MM.1S (cell line): ENCODE measurements at regions not wholly inside any gene's neighbourhood (a gene's known extent, or its start where the extent isn't known, plus 50 kb on each side); places are given as distances from the start of the nearest gene placed in this dataset.

Source experiments
- DNase-seq: peaks from one replicate; pipeline ENCODE4 v3.0.0-alpha.2; 2015
- H2AFZ ChIP-seq: fragments of 300-600 bp; sonication (generic); 2 replicates; pipeline ENCODE4 v1.6.0; 2016; ENCODE audit warnings: antibody characterized with exemption, low read length
- H3F3A ChIP-seq: fragments of 300-600 bp; sonication (generic); 2 replicates; pipeline ENCODE4 v1.6.1; 2016; ENCODE audit warnings: mild to moderate bottlenecking, antibody characterized with exemption, low read length, moderate library complexity, mixed read lengths; ENCODE audit not compliant: insufficient read depth
- H3K27ac ChIP-seq: fragments of 300-600 bp; sonication (generic); 2 replicates; pipeline ENCODE4 v1.5.1; 2016; ENCODE audit warnings: mild to moderate bottlenecking, low read length
- H3K27me3 ChIP-seq: fragments of 300-600 bp; sonication (generic); replicated peaks from 2 replicates; pipeline ENCODE4 v1.6.0; 2016; ENCODE audit warnings: low read length; ENCODE audit not compliant: insufficient read depth
- H3K36me3 ChIP-seq: fragments of 300-600 bp; sonication (generic); replicated peaks from 2 replicates; pipeline ENCODE4 v1.6.1; 2016; ENCODE audit warnings: mild to moderate bottlenecking, low read length, mixed read lengths; ENCODE audit not compliant: insufficient read depth
- H3K4me1 ChIP-seq: fragments of 300-600 bp; sonication (generic); 2 replicates; pipeline ENCODE4 v1.6.1; 2016; ENCODE audit warnings: low read length, mixed read lengths
- H3K4me2 ChIP-seq: fragments of 300-600 bp; sonication (generic); 2 replicates; pipeline ENCODE4 v1.6.0; 2016; ENCODE audit warnings: low read depth, low read length
- H3K4me3 ChIP-seq: fragments of 300-600 bp; sonication (generic); 2 replicates; pipeline ENCODE4 v1.5.1; 2016; ENCODE audit warnings: low read length, mixed read lengths
- H3K79me2 ChIP-seq: fragments of 300-600 bp; sonication (generic); 2 replicates; pipeline ENCODE4 v1.6.1; 2016; ENCODE audit warnings: mixed run types, low read length, mixed read lengths
- H3K9ac ChIP-seq: fragments of 300-600 bp; sonication (generic); 2 replicates; pipeline ENCODE4 v1.6.1; 2016; ENCODE audit warnings: low read length, mixed read lengths
- H3K9me2 ChIP-seq: fragments of 300-600 bp; sonication (generic); replicated peaks from 2 replicates; pipeline ENCODE4 v1.6.1; 2016; ENCODE audit warnings: mild to moderate bottlenecking, low read length, mixed read lengths; ENCODE audit not compliant: insufficient read depth
- H3K9me3 ChIP-seq: fragments of 300-600 bp; sonication (generic); replicated peaks from 2 replicates; pipeline ENCODE4 v1.6.1; 2016; ENCODE audit warnings: mild to moderate bottlenecking, low read length, mixed read lengths; ENCODE audit not compliant: insufficient read depth
- H4K20me1 ChIP-seq: fragments of 300-600 bp; sonication (generic); 2 replicates; pipeline ENCODE4 v1.6.1; 2016; ENCODE audit warnings: mild to moderate bottlenecking, low read length, moderate library complexity, mixed read lengths; ENCODE audit not compliant: insufficient read depth
- EZH2 ChIP-seq: fragments of 300-600 bp; sonication (generic); optimal IDR thresholded peaks from 2 replicates; pipeline ENCODE3; 2017; ENCODE audit warnings: low read depth, mild to moderate bottlenecking, antibody characterized with exemption, low read length, mixed read lengths
- EZH2phosphoT487 ChIP-seq: fragments of 300-600 bp; sonication (generic); IDR thresholded peaks from 2 replicates; pipeline ENCODE4 v1.6.1; 2018; ENCODE audit warnings: antibody characterized with exemption, low read length
- TF ChIP-seq, protein P1 (sequence below): fragments of 300-600 bp; sonication (generic); IDR thresholded peaks from 2 replicates; pipeline ENCODE4 v1.5.1; 2016; ENCODE audit warnings: antibody characterized with exemption, low read length, mixed read lengths

DNA sequence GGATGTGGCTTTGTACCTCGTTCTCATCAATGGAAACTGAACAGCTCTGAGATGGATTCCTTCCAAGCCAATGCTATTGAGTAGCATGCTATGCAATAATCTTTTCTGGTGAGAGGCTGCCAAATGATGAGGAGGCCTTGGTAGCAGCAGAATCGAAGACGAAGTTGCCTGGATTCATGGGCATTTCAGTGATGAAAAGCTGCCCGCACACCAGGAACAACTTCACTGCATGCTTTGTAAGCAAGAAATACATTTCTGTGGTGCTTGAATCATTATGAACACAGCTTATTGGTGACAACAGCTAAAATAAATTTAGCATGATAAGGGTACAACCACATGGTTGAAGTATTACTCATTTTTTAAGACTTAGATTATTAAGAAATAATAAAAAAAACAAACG, 246.8 kb upstream of the ROBO1 start:
- no peak for DNase-seq
- H3K36me3 ChIP-seq = no peaks in the 10 kb centered on the region
- no peak overlapping the region for H3K4me3 ChIP-seq
- H3K27ac ChIP-seq = no peak overlapping the region
- no peak for TF ChIP-seq EZH2phosphoT487
- TF ChIP-seq EZH2 = no peak
- TF ChIP-seq, protein P1, sequence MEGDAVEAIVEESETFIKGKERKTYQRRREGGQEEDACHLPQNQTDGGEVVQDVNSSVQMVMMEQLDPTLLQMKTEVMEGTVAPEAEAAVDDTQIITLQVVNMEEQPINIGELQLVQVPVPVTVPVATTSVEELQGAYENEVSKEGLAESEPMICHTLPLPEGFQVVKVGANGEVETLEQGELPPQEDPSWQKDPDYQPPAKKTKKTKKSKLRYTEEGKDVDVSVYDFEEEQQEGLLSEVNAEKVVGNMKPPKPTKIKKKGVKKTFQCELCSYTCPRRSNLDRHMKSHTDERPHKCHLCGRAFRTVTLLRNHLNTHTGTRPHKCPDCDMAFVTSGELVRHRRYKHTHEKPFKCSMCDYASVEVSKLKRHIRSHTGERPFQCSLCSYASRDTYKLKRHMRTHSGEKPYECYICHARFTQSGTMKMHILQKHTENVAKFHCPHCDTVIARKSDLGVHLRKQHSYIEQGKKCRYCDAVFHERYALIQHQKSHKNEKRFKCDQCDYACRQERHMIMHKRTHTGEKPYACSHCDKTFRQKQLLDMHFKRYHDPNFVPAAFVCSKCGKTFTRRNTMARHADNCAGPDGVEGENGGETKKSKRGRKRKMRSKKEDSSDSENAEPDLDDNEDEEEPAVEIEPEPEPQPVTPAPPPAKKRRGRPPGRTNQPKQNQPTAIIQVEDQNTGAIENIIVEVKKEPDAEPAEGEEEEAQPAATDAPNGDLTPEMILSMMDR = no peak
- no peaks in the 10 kb centered on the region for H4K20me1 ChIP-seq
- H3K9ac ChIP-seq = no peak overlapping the region
- H3K4me1 ChIP-seq = no peaks in the 10 kb centered on the region
- no peaks in the 10 kb centered on the region for H3K9me3 ChIP-seq
- no peaks in the 10 kb centered on the region for H3F3A ChIP-seq
- H3K9me2 ChIP-seq = no peaks in the 10 kb centered on the region; the same call in 1 of the 2 replicates
- H3K79me2 ChIP-seq = no peaks in the 10 kb centered on the region
- no peak overlapping the region for H3K4me2 ChIP-seq
- H3K27me3 ChIP-seq = no peaks in the 10 kb centered on the region
- no peak overlapping the region for H2AFZ ChIP-seq

DNA sequence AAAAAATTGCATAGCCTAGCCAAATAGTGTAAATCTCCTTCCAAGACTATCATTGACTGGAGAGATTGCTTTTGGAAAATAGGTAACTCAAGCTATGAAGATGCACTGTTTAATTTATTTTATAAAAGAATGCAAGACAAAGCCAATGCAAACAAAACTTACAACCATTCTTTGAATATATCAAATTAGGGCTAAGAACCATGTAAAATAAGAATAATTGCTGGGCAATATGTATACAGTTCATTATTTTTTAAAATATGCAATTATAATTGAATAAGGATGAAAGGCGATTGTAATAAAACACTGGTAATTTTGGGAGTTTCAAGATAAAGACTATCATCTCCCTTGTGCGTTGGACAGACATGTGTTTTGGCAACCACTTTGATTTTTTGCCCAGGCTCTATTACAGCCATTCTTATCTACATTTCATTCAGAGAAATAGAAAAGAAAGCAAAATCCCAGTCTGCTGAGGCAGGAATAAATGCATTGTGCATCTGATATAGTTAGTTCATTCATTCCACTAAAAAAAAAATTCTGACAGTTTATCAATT, 242.3 kb upstream of the ROBO1 start:
- H3K9me2 ChIP-seq = no peaks in the 10 kb centered on the region
- H2AFZ ChIP-seq = no peak overlapping the region
- no peaks in the 10 kb centered on the region for H3F3A ChIP-seq
- no peaks in the 10 kb centered on the region for H4K20me1 ChIP-seq
- no peaks in the 10 kb centered on the region for H3K27me3 ChIP-seq
- no peak for DNase-seq
- no peaks in the 10 kb centered on the region for H3K9me3 ChIP-seq
- no peaks in the 10 kb centered on the region for H3K4me1 ChIP-seq
- H3K4me2 ChIP-seq = no peak overlapping the region
- H3K36me3 ChIP-seq = no peaks in the 10 kb centered on the region
- H3K27ac ChIP-seq = no peak overlapping the region
- H3K4me3 ChIP-seq = no peak overlapping the region
- no peaks in the 10 kb centered on the region for H3K79me2 ChIP-seq
- no peak overlapping the region for H3K9ac ChIP-seq
- TF ChIP-seq, protein P1 = no peak
- no peak for TF ChIP-seq EZH2phosphoT487
- TF ChIP-seq EZH2 = no peak

DNA sequence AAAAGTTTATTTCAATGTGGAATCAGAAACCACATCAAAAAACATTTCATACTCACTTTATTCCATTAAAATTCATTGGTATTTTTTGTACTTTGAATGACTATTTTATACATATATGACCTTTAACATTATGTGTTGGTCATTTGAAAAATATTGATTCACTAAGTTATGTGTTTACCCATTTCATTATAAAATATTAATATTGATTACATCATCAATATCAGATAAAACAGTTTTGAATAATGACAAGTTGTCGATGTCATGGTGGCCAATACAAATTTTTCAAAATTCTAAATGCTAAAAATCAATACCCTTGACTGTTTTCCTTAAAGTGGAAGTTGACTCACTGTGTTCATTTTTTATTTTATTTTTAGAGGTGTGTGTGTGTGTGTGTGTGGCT, 239.7 kb upstream of the ROBO1 start:
- H3F3A ChIP-seq = no peaks in the 10 kb centered on the region
- no peak overlapping the region for H3K27ac ChIP-seq
- no peaks in the 10 kb centered on the region for H3K9me2 ChIP-seq
- no peaks in the 10 kb centered on the region for H3K79me2 ChIP-seq
- no peak overlapping the region for H2AFZ ChIP-seq
- TF ChIP-seq, protein P1 = no peak
- TF ChIP-seq EZH2 (no peak), EZH2phosphoT487 (no peak)
- H3K36me3 ChIP-seq = no peaks in the 10 kb centered on the region
- no peaks in the 10 kb centered on the region for H3K4me1 ChIP-seq
- no peak overlapping the region for H3K4me3 ChIP-seq
- H3K9me3 ChIP-seq = no peaks in the 10 kb centered on the region
- no peak overlapping the region for H3K4me2 ChIP-seq
- H3K27me3 ChIP-seq = no peaks in the 10 kb centered on the region
- no peak overlapping the region for H3K9ac ChIP-seq
- no peak for DNase-seq
- no peaks in the 10 kb centered on the region for H4K20me1 ChIP-seq
